GM12892 (cell line): ENCODE measurements at regions not wholly inside any gene's neighbourhood (a gene's known extent, or its start where the extent isn't known, plus 50 kb on each side); places are given as distances from the start of the nearest gene placed in this dataset.
"Not testable (repeated sequence)": the region's sequence is repeated elsewhere in the genome, so short reads cannot be mapped to it uniquely, and the experiment has no call there.

Source experiments
- POLR2A ChIP-seq: IDR thresholded peaks from 2 replicates; pipeline ENCODE4 v1.6.1; 2011; ENCODE audit warnings: low read depth, low read length, control low read depth
- POLR2AphosphoS5 ChIP-seq: IDR thresholded peaks from 2 replicates; pipeline ENCODE4 v1.6.1; 2011; ENCODE audit warnings: low read depth, low read length, control low read depth
- TAF1 ChIP-seq: IDR thresholded peaks from 2 replicates; pipeline ENCODE4 v1.6.1; 2011; ENCODE audit warnings: low read depth, mild to moderate bottlenecking, control low read depth, low read length, borderline replicate concordance

DNA sequence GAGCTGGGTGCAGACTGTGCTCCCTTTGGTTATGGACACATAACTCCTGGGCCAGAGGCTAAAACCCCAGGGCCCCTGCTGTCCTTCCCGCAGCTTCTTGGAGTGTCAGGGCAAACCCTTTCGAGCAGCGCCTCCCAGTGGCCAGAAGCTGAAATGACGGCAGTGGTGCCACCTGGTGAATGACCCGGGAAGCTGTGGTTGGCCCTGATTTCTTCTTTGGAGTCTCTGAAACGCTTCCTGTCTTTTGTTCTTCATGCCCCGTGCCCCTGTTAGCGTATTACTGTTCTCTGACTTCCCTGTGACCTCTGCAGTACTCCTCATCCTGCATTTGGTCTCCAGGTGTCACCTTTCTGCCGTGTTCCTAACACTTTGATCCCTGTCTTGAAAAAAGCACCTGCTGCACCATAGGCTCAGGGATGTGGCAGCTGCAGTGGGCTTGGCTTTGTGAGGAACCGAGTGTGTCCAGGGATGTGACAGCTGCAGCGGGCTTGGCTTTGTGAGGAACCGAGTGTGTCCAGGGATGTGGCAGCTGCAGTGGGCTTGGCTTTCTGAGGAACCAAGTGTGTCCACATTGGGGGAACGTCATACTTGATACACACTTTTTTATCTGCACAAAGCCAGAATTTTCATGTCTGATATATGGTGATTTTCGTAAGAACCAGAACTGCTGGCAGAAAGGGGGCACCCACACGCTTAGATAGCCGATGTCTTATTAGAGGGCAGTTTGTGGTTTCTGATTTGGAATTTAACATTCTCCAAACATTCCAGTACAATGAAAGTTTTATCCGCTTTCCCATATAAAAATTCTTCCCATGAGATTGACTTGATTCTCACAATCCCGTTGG lies 241.8 kb upstream of the FRG2C start:
- not testable (repeated sequence) for TF ChIP-seq POLR2A, POLR2AphosphoS5, TAF1
